ENCODE measurements at regions not wholly inside any gene's neighbourhood (a gene's known extent, or its start where the extent isn't known, plus 50 kb on each side); places are given as distances from the start of the nearest gene placed in this dataset.

DNA sequence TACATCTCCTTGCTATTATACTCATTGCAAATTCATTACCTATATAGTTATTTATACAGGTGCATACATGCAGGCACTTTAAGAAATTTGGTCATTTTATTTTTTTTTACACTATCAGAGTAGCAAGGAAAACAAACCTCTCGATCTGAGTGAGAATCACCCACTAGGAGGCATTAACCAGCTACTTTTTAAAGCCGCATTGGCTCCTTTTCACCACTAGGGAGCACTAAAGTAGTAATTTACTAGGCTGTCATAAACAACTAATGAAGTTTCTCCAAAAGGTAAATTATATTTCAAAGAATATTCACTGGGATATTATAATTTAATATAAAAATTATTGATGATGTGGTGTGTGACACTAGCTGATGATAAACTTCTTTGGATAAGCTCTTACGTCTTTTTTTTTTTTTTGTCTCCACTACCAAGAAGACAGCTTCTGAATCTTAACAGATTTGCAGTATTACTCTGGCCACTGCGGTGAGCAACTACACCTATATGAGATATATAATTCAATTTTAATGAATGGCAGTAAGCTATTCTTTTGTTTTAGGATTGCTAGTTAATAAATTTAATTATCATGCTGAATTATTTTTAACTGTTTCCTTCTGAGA is 101.9 kb downstream of the NOL4 start:
- peak; percentile 30 for DNase-seq (ENCODE audit: extremely low read depth, low read depth)
- TF ChIP-seq, protein P1, sequence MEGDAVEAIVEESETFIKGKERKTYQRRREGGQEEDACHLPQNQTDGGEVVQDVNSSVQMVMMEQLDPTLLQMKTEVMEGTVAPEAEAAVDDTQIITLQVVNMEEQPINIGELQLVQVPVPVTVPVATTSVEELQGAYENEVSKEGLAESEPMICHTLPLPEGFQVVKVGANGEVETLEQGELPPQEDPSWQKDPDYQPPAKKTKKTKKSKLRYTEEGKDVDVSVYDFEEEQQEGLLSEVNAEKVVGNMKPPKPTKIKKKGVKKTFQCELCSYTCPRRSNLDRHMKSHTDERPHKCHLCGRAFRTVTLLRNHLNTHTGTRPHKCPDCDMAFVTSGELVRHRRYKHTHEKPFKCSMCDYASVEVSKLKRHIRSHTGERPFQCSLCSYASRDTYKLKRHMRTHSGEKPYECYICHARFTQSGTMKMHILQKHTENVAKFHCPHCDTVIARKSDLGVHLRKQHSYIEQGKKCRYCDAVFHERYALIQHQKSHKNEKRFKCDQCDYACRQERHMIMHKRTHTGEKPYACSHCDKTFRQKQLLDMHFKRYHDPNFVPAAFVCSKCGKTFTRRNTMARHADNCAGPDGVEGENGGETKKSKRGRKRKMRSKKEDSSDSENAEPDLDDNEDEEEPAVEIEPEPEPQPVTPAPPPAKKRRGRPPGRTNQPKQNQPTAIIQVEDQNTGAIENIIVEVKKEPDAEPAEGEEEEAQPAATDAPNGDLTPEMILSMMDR (IDR thresholded peaks at IDR 0.05; ENCODE audit: low read depth, low read length, missing control alignments) = peak; percentile 83
- H3K4me3 ChIP-seq (replicated peaks; ENCODE audit: low read depth, low read length) = no peak overlapping the region

DNA sequence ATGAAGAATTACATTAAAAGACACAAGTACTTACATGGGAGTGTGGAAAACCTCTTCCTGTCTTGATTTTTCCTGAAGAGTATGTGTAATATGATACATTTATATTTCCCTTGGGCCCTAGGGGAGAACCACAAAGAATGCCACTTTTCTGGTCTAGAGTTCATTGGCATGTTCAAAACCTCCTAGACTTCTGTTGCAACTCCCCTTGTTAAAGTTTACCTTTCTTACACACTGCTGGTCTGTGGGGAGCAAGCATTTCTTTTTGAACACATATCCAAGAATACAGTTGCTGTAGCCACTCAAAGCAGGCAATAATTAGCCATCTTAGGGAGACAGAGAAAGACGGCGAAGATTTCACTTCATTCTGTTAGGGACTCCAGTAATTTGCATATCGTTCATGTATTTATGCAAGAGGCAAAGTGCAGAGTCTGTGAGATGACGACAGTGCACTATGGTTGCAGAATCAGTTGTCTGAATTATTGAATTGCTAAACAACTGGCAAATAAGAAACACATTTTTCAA is 103.5 kb downstream of the NOL4 start:
- no peak for DNase-seq (ENCODE audit: extremely low read depth, low read depth)
- no peak overlapping the region for H3K4me3 ChIP-seq (replicated peaks; ENCODE audit: low read depth, low read length)
- TF ChIP-seq, protein P1 (IDR thresholded peaks at IDR 0.05; ENCODE audit: low read depth, low read length, missing control alignments) = no peak

DNA sequence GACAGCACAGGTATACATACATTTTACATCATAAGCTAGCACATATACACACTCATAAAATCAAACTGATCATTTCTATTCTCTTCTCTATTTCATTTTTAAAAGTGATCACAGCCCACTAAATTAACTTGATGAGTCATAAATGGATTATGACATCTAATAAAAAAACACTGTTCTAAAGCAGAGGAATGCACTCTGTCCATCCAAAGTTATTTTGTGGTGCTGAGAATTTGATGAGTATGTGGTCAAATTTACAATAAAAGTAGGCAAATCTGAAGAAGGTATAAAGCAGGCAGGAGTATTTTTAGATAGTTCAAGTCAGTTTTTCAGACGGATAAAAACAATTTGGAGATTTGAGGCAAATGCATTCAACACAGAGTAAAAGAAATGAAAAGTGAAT is 104.4 kb downstream of the NOL4 start:
- TF ChIP-seq, protein P1 (IDR thresholded peaks at IDR 0.05; ENCODE audit: low read depth, low read length, missing control alignments) = no peak
- no peak for DNase-seq (ENCODE audit: extremely low read depth, low read depth)
- no peak overlapping the region for H3K4me3 ChIP-seq (replicated peaks; ENCODE audit: low read depth, low read length)

DNA sequence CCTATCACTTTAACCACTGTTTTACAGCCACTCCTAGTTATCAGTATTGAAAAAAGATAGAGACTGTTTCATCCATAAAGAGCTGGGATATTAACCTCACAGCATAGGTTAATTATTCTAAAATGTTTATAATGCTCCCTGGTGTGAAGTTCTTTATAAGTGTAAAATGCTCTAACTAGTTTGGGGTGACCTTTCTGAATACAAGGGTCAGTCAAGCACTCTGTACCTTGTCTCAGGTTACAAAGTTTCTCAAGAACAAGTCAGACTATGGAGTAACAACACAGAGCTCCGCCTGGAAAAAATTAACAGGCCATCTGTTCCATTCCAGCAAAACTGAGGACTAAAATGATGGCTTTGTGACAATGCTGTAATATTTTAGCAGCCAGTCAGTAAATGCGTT is 107.4 kb downstream of the NOL4 start:
- TF ChIP-seq, protein P1 (IDR thresholded peaks at IDR 0.05; ENCODE audit: low read depth, low read length, missing control alignments) = no peak
- H3K4me3 ChIP-seq (replicated peaks; ENCODE audit: low read depth, low read length) = no peak overlapping the region
- no peak for DNase-seq (ENCODE audit: extremely low read depth, low read depth)

DNA sequence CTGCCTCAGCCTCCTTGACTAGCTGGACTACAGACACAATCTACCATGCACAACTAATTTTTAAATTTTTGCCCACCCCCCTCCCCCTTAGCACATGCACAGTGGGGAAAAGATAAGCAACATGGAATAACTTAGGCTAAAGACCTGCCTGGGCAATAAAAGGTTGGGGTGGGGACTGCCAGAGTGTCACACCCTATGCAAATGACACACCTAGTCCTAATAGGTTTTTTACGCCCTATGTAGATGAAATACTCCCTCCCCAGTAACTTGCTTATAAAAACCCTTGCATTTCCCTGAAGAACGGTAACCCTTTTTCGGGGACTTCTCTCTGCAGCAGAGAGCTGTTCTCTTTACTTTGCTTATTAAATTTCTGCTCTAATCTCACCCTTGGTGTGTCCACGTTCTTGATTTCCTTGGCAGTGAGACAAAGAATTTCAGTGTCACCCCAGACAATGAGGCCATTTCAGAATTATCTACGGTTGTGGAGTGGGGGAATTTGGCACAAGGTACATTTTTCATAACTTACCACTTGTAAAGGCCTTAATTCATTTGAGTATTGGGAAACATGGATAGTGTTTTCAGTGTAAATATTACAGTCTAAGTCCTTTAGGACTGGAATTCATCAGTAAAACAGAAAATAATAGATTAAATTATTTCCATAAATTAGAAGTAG is 109.2 kb downstream of the NOL4 start:
- TF ChIP-seq, protein P1 (IDR thresholded peaks at IDR 0.05; ENCODE audit: low read depth, low read length, missing control alignments) = no peak
- H3K4me3 ChIP-seq (replicated peaks; ENCODE audit: low read depth, low read length) = no peak overlapping the region
- no peak for DNase-seq (ENCODE audit: extremely low read depth, low read depth)

DNA sequence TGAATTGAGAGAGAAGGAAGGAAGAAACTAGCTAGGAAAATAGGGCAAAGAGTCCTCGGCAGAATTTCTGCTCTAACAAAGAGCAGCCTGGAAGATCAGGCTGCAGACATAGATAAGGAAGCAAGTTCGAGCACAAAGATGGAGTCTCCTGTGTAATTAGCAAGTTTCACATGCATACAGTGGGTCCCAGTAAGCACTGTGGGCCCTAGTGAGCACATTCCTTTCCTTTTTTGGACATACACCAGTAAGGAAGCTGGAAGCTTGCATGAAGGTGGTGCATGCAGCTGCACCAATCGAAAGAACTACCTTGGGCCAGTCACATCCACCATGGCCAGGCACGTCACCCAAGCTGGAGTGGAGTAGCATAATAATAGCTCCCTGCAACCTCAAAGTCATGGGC is 109.7 kb downstream of the NOL4 start:
- DNase-seq (ENCODE audit: extremely low read depth, low read depth) = no peak
- no peak overlapping the region for H3K4me3 ChIP-seq (replicated peaks; ENCODE audit: low read depth, low read length)
- TF ChIP-seq, protein P1 (IDR thresholded peaks at IDR 0.05; ENCODE audit: low read depth, low read length, missing control alignments) = no peak

Measured in HFF-Myc (cell line).